Stimulated activated CD8-positive, alpha-beta memory T cell treated with anti-CD3 and anti-CD28 coated beads, Interleukin-15, amount 100 ng/mL, for 1 hour (primary cell): ENCODE measurements at regions not wholly inside any gene's neighbourhood (a gene's known extent, or its start where the extent isn't known, plus 50 kb on each side); places are given as distances from the start of the nearest gene placed in this dataset.
"Not testable (repeated sequence)": the region's sequence is repeated elsewhere in the genome, so short reads cannot be mapped to it uniquely, and the experiment has no call there.

Source experiments
- DNase-seq: peaks from one replicate; pipeline ENCODE4 v3.0.0-alpha.2; 2020; ENCODE audit warnings: low read depth

DNA sequence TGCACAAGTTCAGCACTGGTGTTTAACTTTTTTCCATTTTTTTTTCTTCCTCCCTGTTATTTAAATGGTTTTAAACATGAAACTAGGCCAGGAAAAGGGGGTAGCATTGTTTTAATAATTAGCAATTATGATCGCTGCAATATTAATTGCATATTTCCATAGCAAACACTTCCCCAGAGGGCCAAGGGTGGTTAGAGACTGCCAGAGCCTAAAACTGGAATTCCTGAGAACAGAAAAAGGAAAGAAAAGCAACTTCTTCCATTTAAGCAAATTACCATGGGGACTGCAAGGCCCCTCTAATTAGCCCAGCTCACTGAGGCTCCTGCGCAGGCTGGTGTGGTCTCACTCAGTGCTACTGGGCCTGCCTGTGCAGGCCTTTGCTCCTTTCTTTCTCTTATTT, 201.5 kb downstream of the SMAD2 start:
- no peak for DNase-seq

DNA sequence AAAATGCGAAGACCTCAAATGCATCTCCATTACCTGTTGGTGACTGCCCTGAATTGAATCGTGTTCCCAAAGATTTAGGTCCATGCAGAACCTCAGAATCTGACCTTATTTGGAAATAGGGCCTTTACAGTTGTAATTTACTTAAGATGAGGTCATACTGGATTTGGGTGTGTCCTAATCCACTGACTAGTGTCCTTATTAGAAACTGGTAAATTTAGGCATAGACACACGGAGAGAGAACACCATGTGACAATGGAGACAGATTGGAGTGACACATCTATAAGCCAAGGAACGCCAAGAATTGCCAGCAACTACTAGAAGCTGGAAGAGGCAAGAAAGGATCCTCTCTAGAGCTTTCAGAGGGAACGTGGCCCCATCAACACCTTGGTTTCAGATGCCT, 203.1 kb downstream of the SMAD2 start:
- no peak for DNase-seq

DNA sequence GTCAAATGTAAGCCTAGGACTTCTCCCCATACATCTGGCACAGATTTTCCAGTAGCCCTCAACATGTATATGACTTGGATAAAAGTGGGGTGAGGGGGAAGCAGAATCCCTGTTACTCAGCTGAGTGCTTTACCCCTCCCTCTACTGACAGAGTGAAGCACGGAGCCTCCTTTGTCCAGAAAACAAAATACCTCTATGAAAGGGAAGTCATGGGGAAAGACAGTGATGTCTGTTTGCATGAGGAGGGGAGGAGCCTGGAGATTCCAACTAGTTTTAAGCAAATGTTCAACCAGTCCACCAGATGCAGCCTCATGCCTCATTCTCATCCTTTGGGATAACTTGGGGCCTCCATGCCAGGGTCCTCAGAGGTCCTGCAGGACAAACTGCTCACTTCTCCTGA, 203.9 kb downstream of the SMAD2 start:
- DNase-seq = no peak

DNA sequence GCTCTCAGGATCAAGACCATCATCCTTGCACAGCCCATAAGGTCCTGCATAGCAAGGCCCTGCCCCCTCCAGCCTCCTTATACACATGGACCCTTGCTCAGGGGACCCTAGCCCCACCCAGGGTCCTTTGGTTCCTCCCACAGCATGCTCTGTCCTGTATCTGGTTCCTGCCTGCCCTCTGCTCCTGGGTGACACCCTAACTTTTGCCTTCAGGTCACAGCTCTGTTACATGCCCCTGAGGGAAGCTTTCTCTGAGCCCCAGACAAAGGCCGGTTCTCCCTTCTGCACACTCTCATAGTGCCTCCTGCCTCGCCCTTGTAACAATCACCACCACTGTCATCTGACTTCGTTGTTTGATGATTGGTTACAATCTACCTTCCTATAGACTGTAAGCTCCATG, 204.8 kb downstream of the SMAD2 start:
- no peak for DNase-seq

DNA sequence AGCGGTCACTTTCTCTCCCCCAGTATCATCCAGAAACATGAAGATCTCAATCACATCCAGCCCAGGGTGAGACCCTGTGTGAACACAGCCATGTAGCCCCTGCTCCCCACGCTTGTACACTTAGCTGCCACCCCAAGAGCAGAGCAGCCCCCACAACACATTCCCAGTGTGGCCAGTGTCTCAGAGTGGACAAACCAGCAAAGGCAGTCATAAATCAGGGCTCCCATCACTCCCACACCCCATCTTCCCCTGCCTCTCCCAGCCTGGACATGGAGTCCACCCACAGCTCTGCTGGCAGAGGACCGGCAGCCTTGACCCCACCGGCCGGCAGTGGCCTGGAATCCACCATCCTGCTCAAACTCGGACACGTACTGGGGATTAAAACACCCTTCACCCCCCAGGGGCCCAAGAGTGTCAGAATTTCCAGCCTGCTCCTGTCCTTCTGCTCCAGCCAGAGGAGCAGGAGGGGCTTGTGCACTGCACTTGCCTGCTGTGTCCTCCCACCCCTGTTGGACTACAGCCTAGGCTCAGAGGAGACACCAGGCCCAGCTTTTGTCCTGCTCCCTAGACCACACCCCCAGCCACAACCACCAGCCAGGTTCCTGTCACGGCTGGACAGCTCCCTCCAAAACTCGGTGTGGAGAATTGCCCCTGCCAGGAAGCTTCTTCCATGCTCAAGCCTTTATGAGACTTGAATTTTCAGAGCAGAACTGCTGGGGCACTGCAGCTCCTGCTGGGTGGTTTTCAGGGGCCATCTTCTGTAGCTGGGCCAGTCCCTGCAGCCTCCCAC, 206.1 kb downstream of the SMAD2 start:
- no peak for DNase-seq

DNA sequence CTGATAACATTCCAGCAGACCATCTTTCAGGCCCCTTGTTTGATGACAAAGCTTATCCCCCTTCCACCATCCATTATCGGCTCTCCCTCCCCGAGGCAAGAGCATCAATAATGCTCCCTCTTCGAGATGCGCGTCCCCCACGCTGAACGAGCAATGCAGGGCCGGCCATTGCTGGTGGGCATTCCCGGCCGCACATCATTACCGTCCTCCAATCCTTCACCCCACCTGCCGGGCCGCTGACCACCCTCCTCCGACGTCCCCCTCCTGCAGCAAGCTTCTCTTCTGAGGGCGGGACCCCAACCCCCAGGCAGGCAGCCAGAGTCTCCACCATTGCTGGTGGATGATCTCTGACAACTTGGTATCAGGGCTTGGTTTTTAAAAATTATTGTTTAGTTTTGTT, 208.6 kb downstream of the SMAD2 start:
- no peak for DNase-seq

DNA sequence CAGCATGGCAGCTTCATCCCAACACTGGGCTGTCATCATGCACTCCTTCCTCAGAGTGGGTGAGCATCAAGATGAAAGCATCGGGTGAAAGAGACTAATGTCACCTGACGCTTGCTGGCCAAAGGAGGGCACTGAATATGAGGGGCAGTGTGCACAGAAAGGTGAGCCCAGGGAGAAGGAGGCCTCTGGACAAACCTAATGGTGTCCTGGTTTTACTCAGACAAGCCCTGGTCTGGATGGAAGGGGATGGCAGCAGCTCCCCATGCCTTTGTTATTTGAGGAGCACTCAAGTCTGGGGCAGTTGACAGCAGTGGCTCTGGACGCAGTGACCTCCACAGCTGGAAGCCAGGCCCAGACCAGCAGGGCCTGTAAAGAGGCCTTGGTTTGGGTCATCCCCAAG, 209.7 kb downstream of the SMAD2 start:
- DNase-seq = no peak

DNA sequence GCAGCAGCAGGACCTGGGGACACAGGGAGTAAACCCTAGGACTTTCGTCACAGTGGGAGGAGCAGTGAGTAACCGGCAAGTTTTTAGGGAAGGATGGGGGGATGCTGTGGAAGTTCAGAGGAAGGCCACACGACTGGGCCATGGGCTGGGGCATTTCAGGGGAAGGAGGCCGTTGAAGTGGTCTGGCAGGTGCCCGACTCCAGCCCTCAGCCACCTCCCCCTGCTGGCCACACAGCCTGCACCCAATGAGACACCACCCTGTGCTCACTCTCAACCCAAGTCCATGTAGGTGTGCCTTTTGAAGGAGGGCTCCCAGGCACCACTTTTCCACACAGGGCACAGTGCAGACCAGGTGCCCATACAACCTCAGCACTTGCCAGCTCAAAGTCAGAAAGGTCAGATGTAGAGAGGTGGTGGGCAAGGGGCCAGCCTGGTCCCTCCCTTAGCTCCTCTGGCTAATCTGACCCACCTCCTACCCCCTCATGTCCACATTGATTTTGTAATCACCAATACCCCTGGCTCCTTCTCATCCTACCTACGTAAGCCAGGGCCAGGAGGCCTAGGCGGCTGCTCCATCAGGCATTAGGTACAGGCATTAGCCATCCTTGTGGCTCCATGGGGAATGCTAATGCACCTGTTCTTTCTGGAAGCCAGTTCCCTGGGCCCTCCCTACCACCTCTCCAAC, 211.2 kb downstream of the SMAD2 start:
- no peak for DNase-seq

DNA sequence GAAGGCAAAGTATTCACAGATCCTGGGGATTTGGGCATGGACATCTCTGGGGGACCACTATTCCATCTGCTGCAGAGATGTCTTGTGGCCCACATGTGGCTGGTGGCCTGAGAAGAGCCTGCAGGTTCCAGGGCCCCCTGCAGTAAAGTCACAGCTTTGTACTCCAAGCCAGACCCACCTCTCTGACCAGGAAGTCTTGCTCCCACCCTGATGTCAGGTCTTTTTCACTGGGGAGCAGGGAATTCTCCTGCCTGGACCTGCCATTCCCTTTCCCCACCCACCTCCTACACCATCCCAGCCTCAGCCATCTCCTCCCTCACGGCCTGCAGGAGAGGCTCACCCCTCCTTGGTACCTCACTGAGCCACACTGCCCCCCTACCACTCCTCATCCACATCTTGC, 211.8 kb downstream of the SMAD2 start:
- DNase-seq = no peak

DNA sequence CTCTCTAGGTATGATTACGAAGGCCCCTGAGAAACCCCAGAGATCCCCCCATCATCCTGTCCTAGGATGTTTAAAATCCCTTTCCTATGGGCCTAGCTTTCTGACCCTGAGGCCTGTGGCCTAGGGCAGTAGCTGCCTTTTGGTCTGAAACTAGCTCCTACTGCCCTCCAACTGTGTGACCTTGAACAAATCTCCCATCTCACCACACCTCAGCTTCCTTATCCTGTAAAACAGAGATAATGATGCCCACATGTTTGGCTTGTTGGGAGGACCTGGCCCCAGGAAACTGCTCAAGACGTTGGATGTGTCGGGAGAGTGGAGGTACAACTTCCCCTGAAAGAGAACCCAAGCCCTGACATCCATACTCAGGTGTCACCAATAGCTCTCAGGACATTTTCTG, 213.2 kb downstream of the SMAD2 start:
- no peak for DNase-seq

DNA sequence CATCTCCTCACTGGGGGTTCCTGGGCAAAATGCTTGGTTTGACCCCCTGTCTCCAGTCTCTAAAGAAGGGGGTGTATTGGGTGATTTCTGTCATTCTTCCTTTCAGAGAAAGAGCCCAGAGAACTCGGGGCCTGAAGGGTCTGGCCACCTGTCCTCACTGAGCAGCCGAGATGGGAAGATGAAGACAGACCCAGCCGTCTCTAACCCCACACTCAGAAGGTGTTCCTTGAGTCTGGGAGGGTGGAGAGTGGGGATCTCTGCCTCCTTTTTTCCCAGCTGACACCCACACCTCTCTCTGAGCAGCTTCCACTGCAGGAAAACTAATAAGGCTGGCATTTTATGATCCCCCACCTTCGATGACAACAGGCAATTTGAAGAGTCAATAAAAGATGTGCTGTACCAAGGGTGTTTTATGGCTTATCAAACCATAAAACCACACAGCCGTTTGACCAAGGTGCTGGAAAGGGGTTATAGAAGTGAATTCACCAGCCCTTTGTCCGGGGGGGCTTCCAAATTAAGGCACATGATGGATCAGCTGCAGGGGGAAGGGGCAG, 213.8 kb downstream of the SMAD2 start:
- DNase-seq = no peak

DNA sequence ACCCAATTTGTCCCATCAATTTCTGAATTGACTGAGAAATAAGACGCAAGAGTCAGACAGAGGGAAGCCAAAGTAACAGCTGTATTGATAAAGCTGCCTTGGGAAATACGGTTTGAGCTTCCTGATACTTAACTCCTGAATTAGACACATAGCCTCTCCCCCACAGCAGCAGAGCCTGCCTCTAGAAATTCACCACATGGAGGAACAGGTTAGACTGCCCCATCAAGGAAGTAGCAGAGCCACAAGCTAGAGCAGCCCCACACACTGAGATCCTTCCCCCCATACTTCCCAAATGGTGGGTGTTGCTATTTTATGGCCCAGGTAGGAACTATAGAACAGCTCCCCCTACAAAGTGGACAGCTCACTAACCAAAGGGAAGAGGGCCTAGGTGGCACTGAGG, 220.0 kb downstream of the SMAD2 start:
- DNase-seq = no peak

DNA sequence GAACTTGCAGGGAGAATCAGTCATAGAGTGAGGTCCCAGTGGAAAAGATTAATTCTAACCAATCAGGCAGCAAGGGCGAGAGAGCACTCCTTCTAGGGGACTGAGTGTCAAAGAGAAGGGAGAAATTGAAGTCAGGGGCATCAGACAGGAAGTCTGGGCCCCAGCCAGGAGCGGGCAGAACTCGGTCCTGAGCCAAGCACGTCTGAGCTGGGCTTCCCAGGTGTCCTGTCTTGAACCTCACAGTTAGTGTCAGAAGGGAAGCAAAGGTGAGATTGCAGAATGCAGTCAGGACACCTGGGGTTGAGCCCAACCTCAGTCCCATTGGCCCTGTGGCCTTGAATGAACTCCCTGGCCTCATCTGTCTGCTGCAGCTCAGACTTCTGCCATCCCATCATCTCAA, 220.9 kb downstream of the SMAD2 start:
- DNase-seq = no peak

DNA sequence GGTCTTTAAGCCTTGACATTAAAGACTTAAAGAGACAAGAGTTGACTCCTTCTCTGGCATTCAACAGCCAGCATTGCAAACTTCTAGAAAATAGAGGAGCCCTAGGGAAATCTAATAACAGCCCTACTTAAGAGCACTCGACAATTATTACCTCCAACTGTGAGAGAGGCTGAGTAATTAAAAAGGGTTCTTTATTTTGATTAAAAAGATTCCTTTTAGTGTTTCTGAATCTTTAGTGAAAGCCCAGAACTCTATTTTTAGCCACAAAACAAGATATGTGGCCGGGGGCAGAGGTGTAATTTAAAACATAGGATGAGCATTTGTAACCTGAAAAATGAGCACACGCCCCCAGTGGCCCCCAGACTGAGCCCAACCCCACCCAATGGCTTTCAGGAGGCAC, 222.3 kb downstream of the SMAD2 start:
- DNase-seq = no peak

DNA sequence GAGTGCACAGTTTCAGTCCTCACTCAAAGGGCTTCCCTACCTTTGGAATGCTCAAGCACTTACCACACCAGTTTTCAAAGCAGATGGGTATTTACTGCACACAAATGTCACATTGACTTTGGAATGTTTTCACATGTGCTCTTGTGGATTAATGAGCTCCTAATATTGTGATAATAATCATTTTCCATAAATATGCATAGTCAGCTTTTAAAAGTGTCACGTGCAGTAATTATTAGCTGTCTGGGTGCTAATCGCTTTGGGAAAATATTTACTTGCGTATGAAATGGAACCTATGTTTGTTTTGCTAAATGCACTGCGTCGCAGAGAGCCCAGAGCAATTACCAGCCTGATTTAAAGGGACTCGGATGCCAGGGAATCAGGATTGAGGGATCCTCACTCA, 229.3 kb downstream of the SMAD2 start:
- no peak for DNase-seq

DNA sequence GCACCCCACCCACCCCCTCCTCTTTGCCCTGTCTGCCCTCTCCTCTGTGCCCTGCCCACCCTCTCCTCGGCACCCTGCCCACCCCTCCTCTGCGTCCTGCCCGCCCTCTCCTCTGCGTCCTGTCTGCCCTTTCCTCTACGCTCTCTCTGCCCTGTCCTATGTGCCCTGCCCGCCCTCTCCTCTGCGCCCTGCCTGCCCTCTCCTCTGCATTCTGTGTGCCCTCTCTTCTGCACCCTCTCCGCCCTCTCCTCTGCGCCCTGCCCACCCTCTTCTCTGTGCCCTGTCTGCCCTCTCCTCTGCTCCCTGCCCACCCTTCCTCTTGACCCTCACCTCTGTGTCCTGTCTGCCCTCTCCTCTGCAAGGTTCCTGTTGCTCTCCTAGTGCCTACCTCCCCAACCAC, 233.6 kb downstream of the SMAD2 start:
- DNase-seq = no peak

DNA sequence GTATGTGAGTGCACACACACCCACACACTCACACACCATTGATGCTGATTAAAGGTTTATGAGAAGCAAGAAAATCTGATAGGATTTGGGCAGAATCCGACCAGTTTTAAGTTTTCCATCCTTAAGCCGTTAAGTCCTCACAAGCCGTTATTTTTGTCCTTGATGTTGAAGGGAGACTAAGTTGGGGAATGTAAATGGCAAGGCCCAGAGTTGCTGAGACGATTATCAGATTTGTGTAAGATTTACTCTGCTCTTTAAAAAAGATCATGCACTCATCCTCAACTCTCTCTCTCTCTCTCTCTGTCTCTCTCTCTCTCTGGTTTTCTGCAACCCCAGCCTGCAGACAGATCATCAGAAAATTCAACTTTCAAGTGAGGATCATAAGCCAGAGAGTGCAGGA, 238.8 kb downstream of the SMAD2 start:
- no peak for DNase-seq

DNA sequence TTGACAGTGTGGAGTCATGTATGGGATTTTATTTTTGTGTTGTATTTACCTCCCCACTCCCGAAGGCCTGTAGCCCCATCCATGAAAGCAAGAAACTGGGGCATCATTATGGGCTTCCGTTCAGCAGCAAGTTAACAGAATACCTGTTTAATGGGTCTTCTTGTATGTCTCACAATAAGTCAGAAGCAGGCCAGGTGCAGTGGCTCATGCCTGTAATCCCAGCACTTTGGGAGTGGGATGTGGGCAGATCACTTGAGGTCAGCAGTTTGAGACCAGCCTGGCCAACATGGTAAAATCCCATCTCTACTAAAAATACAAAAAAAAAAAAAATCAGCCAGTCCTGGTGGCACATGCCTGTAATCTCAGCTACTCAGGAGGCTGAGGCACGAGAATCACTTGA, 239.7 kb downstream of the SMAD2 start:
- not testable (repeated sequence) for DNase-seq

DNA sequence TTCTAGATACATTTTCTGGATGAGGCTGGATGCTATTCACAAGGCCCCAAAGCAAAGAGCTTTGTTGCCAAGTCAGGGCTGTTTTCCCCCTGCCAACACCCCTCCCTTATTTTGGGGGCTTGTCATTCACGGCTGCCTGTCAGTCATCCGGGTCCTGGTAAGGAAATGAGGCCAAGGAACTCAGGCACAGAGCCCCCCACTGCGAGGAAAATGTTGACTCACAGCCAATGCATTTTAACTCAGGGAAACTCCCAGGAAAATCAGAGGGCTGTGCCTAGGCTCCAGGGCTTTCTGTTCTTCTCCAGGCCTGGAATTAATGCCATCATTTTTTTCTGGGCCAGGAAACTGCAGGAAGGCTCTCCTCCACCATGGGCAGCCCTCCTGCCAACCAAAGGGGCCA, 241.1 kb downstream of the SMAD2 start:
- no peak for DNase-seq

DNA sequence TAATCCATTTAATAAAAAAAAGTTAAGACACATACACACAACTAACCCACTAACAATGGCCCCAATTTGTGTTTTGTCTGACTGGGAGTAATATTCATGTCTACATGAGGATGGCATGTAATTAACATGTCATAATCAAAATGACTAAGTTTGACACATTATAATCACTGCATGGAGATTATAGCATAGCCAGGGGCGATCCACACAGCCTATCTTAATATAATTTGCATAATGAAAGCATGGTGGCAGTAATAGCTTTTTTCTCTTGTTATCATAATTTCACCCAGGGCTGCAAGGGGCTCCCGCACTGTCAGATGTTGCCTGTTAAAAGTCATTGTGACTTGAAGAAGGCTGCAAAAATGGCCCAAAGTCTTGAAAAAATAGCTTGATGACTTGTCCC, 243.7 kb downstream of the SMAD2 start:
- DNase-seq = no peak

DNA sequence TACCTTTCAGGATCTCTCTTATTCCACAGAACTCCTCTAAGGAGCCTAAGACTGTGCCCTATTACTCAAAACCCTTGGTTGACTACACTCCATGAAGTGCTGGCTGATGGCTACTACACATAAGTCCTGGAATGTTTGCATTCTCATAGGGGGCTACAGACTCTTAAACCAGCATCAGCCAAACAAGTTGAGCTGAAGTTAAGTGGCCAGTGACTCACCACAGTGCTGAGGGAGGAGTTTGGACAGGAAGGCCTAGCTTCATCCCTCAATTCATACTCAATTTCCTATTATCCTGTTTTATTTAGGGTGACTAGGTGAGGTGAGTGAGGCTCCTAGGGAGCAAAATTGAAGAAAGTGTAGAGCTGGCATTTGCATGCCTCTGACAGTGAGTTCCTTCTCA, 246.7 kb downstream of the SMAD2 start:
- no peak for DNase-seq

DNA sequence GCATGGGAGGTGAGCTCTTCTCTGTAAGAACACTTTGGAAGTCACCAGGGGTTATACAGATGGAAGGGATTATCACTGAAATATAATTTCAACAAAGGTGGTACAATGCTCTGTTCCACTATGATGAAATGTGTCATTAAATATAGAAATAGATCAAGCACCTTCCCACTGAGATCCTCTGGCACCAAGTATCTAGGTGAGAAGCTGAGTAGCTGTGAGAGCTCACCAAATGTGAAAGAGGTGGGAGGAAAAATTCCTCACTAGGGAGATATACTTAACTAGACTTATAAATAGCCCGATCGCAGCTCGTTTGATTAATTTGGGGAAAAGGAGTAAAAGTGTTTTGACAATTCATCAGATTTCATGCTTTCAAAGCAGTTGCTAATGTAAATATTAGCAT, 247.6 kb downstream of the SMAD2 start:
- no peak for DNase-seq

DNA sequence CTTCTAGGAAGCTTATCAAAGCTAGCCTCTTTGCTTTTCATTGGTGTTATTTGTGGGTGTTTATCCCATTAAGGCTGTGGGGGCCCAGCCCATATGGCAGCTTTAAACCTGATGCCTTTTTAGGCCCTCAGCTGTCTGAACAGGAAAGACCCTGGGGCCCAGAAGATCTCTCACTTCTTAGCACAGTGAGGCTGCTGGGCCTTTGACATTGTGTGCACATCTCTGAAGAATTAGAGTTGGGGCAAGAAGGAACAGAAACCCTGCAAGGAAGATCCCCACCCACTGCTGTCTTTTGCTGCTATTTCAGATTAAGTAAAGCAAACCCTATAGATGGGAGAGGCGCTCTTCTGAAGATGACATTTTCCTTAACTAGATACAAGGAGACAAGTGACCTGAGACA, 250.0 kb downstream of the SMAD2 start:
- DNase-seq = no peak

DNA sequence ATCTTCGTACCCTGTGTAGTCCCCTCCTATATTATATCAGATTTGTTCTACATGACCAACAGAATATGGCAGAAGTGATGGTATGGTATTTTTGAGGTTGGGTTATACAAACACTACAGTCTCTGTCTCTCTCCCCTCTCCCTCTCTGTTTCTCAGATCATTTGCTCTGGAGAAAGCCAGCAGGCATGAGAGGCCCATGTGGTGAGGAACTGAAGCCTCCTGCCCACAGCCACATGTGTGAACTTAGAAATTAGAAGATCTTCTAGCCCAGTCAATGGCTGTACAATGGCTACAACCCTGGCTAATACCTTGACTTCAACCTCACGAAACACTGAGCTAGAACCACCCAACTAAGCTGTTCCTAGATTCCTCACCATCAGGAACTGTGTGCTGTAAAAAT, 250.6 kb downstream of the SMAD2 start:
- no peak for DNase-seq
